ENCODE measurements at regions not wholly inside any gene's neighbourhood (a gene's known extent, or its start where the extent isn't known, plus 50 kb on each side); places are given as distances from the start of the nearest gene placed in this dataset.

DNA sequence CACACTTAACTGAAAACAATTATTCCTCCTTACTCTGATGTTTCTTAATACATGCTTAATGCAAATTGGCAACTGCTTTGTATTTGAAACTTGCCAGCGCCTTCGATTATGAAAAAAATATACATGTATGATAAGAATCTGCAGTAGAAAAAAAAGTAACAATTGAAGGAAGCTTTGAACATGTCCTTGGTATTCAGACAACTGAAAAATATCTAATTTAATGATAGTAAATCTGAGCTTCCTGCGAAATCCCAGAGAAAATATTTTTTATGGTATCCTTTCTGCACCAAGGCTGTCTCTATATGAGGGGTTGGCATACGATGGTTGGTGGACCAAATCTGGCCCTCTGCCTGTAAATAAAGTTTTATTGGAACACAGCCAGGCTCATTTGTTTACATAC, 186.2 kb downstream of the HDGFL1 start:
- H2AFZ ChIP-seq (ENCODE audit: low read depth, low read length): no peak overlapping the region

GRCh38 chr6:22756365-22756764, 187.0 kb downstream of the HDGFL1 start:
- H4K20me1 ChIP-seq (ENCODE audit: insufficient read depth): no peaks in the 10 kb centered on the region
- H3K9me2 ChIP-seq (ENCODE audit: insufficient read depth, low read length): no peaks in the 10 kb centered on the region
- TF ChIP-seq, protein P1, sequence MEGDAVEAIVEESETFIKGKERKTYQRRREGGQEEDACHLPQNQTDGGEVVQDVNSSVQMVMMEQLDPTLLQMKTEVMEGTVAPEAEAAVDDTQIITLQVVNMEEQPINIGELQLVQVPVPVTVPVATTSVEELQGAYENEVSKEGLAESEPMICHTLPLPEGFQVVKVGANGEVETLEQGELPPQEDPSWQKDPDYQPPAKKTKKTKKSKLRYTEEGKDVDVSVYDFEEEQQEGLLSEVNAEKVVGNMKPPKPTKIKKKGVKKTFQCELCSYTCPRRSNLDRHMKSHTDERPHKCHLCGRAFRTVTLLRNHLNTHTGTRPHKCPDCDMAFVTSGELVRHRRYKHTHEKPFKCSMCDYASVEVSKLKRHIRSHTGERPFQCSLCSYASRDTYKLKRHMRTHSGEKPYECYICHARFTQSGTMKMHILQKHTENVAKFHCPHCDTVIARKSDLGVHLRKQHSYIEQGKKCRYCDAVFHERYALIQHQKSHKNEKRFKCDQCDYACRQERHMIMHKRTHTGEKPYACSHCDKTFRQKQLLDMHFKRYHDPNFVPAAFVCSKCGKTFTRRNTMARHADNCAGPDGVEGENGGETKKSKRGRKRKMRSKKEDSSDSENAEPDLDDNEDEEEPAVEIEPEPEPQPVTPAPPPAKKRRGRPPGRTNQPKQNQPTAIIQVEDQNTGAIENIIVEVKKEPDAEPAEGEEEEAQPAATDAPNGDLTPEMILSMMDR (IDR thresholded peaks at IDR 0.05; ENCODE audit: poor library complexity, severe bottlenecking): no peak
- no peak for TF ChIP-seq TAF1 (IDR thresholded peaks at IDR 0.05; ENCODE audit: low read depth)
- TF ChIP-seq, protein P2, sequence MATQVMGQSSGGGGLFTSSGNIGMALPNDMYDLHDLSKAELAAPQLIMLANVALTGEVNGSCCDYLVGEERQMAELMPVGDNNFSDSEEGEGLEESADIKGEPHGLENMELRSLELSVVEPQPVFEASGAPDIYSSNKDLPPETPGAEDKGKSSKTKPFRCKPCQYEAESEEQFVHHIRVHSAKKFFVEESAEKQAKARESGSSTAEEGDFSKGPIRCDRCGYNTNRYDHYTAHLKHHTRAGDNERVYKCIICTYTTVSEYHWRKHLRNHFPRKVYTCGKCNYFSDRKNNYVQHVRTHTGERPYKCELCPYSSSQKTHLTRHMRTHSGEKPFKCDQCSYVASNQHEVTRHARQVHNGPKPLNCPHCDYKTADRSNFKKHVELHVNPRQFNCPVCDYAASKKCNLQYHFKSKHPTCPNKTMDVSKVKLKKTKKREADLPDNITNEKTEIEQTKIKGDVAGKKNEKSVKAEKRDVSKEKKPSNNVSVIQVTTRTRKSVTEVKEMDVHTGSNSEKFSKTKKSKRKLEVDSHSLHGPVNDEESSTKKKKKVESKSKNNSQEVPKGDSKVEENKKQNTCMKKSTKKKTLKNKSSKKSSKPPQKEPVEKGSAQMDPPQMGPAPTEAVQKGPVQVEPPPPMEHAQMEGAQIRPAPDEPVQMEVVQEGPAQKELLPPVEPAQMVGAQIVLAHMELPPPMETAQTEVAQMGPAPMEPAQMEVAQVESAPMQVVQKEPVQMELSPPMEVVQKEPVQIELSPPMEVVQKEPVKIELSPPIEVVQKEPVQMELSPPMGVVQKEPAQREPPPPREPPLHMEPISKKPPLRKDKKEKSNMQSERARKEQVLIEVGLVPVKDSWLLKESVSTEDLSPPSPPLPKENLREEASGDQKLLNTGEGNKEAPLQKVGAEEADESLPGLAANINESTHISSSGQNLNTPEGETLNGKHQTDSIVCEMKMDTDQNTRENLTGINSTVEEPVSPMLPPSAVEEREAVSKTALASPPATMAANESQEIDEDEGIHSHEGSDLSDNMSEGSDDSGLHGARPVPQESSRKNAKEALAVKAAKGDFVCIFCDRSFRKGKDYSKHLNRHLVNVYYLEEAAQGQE (IDR thresholded peaks at IDR 0.05; ENCODE audit: borderline replicate concordance): no peak
- no peak for TF ChIP-seq RAD21 (conservative IDR thresholded peaks at IDR 0.05)
- TF ChIP-seq EZH2 (IDR thresholded peaks at IDR 0.05; ENCODE audit: borderline replicate concordance, insufficient read depth, low read length, poor library complexity, severe bottlenecking): no peak
- TF ChIP-seq POLR2AphosphoS5 (IDR thresholded peaks at IDR 0.05): no peak
- TF ChIP-seq EP300 (conservative IDR thresholded peaks at IDR 0.05; ENCODE audit: poor library complexity, severe bottlenecking): no peak
- TF ChIP-seq SMC3 (conservative IDR thresholded peaks at IDR 0.05; ENCODE audit: poor library complexity): no peak
- TF ChIP-seq MXI1 (conservative IDR thresholded peaks at IDR 0.05; ENCODE audit: poor library complexity, severe bottlenecking): no peak
- no peak overlapping the region for H3K4me2 ChIP-seq (ENCODE audit: low read length)
- no peak overlapping the region for H3K9ac ChIP-seq (ENCODE audit: low read length)
- no peaks in the 10 kb centered on the region for H3F3A ChIP-seq (ENCODE audit: insufficient read depth, low read length, poor library complexity, severe bottlenecking)
- H3K79me2 ChIP-seq (replicated peaks; ENCODE audit: insufficient read depth, low read length): no peaks in the 10 kb centered on the region
- no peak overlapping the region for H3K27ac ChIP-seq (ENCODE audit: low read length)
- no peak overlapping the region for H2AFZ ChIP-seq (ENCODE audit: low read depth, low read length)
- no peak overlapping the region for H3K4me3 ChIP-seq (ENCODE audit: low read length)
- H3K36me3 ChIP-seq (ENCODE audit: insufficient read depth, low read length): no peaks in the 10 kb centered on the region
- H3K9me3 ChIP-seq (ENCODE audit: low read length): no peaks in the 10 kb centered on the region
- no peaks in the 10 kb centered on the region for H3K27me3 ChIP-seq (ENCODE audit: insufficient read depth, low read depth, low read length)

More for the DNA sequence above, 186.2 kb downstream of the HDGFL1 start:
- TF ChIP-seq, protein P1 (IDR thresholded peaks at IDR 0.05; ENCODE audit: poor library complexity, severe bottlenecking): no peak
- no peak for TF ChIP-seq EZH2 (IDR thresholded peaks at IDR 0.05; ENCODE audit: borderline replicate concordance, insufficient read depth, low read length, poor library complexity, severe bottlenecking)
- TF ChIP-seq, protein P2 (IDR thresholded peaks at IDR 0.05; ENCODE audit: borderline replicate concordance): no peak
- no peak for TF ChIP-seq MXI1 (conservative IDR thresholded peaks at IDR 0.05; ENCODE audit: poor library complexity, severe bottlenecking)
- no peak for TF ChIP-seq POLR2AphosphoS5 (IDR thresholded peaks at IDR 0.05)
- no peak for TF ChIP-seq TAF1 (IDR thresholded peaks at IDR 0.05; ENCODE audit: low read depth)
- TF ChIP-seq EP300 (conservative IDR thresholded peaks at IDR 0.05; ENCODE audit: poor library complexity, severe bottlenecking): no peak
- no peak for TF ChIP-seq RAD21 (conservative IDR thresholded peaks at IDR 0.05)
- TF ChIP-seq SMC3 (conservative IDR thresholded peaks at IDR 0.05; ENCODE audit: poor library complexity): no peak
- no peaks in the 10 kb centered on the region for H3K27me3 ChIP-seq (ENCODE audit: insufficient read depth, low read depth, low read length)
- H4K20me1 ChIP-seq (ENCODE audit: insufficient read depth): no peaks in the 10 kb centered on the region
- no peaks in the 10 kb centered on the region for H3K36me3 ChIP-seq (ENCODE audit: insufficient read depth, low read length)
- H3K9me2 ChIP-seq (ENCODE audit: insufficient read depth, low read length): no peaks in the 10 kb centered on the region
- no peaks in the 10 kb centered on the region for H3K79me2 ChIP-seq (replicated peaks; ENCODE audit: insufficient read depth, low read length)
- no peak overlapping the region for H3K4me3 ChIP-seq (ENCODE audit: low read length)
- H3K9ac ChIP-seq (ENCODE audit: low read length): no peak overlapping the region
- no peaks in the 10 kb centered on the region for H3K9me3 ChIP-seq (ENCODE audit: low read length)
- H3K4me2 ChIP-seq (ENCODE audit: low read length): no peak overlapping the region
- H3K27ac ChIP-seq (ENCODE audit: low read length): no peak overlapping the region
- no peaks in the 10 kb centered on the region for H3F3A ChIP-seq (ENCODE audit: insufficient read depth, low read length, poor library complexity, severe bottlenecking)

Measured in neural cell (in vitro differentiated cells).